DND-41 (cell line): ENCODE measurements at regions not wholly inside any gene's neighbourhood (a gene's known extent, or its start where the extent isn't known, plus 50 kb on each side); places are given as distances from the start of the nearest gene placed in this dataset.

ENCODE experiments used
- ATAC-seq: fragments of 200-7000 bp; cut with Tn5 transposase; 3 replicates; pipeline ENCODE4 v1.9.1; 2021; ENCODE audit warnings: low read depth; ENCODE audit not compliant: insufficient read depth
- DNase-seq: peaks from one replicate; pipeline ENCODE4 v3.0.0-alpha.2; 2020
- H2AFZ ChIP-seq: 2 replicates; pipeline ENCODE4 v1.6.0; 2012; ENCODE audit warnings: low read depth, low read length
- H3K27ac ChIP-seq: 2 replicates; pipeline ENCODE4 v1.5.1; 2012; ENCODE audit warnings: low read length, inconsistent platforms
- H3K27me3 ChIP-seq: fragments of 200-600 bp; sonication (generic); 2 replicates; pipeline ENCODE4 v1.6.0; 2012; ENCODE audit warnings: low read length, mild to moderate bottlenecking, inconsistent platforms; ENCODE audit not compliant: insufficient read depth, poor library complexity
- H3K36me3 ChIP-seq: 2 replicates; pipeline ENCODE4 v1.5.1; 2012; ENCODE audit warnings: low read length, inconsistent platforms; ENCODE audit not compliant: insufficient read depth
- H3K4me1 ChIP-seq: 2 replicates; pipeline ENCODE4 v1.5.1; 2012; ENCODE audit warnings: mild to moderate bottlenecking, low read length; ENCODE audit not compliant: insufficient read depth
- H3K4me2 ChIP-seq: 2 replicates; pipeline ENCODE4 v1.6.0; 2012; ENCODE audit warnings: mild to moderate bottlenecking, moderate library complexity, low read length, inconsistent platforms; ENCODE audit not compliant: insufficient read depth
- H3K4me3 ChIP-seq, 2 experiments: fragments of 200-600 bp in 1 of 2; shearing (Covaris generic) in 1 of 2; 2 replicates each; pipeline ENCODE4 v1.5.1; 2012 to 2016; ENCODE audit warnings: inconsistent platforms in 2 of 2, low read length in 2 of 2, mild to moderate bottlenecking in 2 of 2, low read depth in 1 of 2, moderate library complexity in 1 of 2
- H3K79me2 ChIP-seq: 2 replicates; pipeline ENCODE4 v1.6.0; 2012; ENCODE audit warnings: low read length, inconsistent platforms; ENCODE audit not compliant: insufficient read depth
- H3K9ac ChIP-seq: 2 replicates; pipeline ENCODE4 v1.6.0; 2012; ENCODE audit warnings: low read depth, mild to moderate bottlenecking, inconsistent platforms, low read length, moderate library complexity
- H3K9me3 ChIP-seq: 2 replicates; pipeline ENCODE4 v1.5.1; 2012; ENCODE audit warnings: low read length, moderate library complexity, mild to moderate bottlenecking, inconsistent platforms; ENCODE audit not compliant: insufficient read depth, severe bottlenecking
- H4K20me1 ChIP-seq: 2 replicates; pipeline ENCODE4 v1.6.0; 2012; ENCODE audit warnings: low read length; ENCODE audit not compliant: insufficient read depth
- EZH2 ChIP-seq: IDR thresholded peaks from 3 replicates; pipeline ENCODE4 v1.6.1; 2012; ENCODE audit warnings: borderline replicate concordance, low read depth, mild to moderate bottlenecking, moderate library complexity, low read length, inconsistent platforms; ENCODE audit not compliant: severe bottlenecking
- TF ChIP-seq, protein P1 (sequence below): IDR thresholded peaks from 2 replicates; pipeline ENCODE4 v1.5.1; 2012; ENCODE audit warnings: borderline replicate concordance, low read length, moderate library complexity, mild to moderate bottlenecking; ENCODE audit not compliant: poor library complexity, severe bottlenecking; ENCODE audit errors: extremely low read depth

DNA sequence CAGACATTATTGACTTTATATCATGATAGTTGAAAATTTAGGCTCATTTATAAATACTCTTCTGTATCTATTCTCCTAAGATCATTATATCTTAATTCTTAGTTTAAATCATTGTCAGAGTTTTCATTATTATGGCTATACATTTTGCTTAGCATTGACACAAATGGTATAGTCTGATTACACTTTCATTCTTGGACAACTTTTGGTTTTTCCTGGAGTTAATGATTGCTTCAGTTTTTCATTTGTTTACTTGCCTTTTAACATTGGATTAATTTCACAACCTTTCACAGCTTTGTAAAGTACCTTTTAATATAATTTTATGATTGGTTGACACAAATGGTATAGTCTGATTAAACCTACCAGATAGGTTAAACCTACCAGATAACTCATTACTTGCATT, 298.2 kb downstream of the DYSF start:
- Histone ChIP-seq H3K4me1 (no peaks in the 10 kb centered on the region), H3K79me2 (no peaks in the 10 kb centered on the region), H3K4me2 (no peak overlapping the region), H2AFZ (no peak overlapping the region), H3K9ac (no peak overlapping the region), H3K27ac (no peak overlapping the region), H3K36me3 (no peaks in the 10 kb centered on the region), H3K4me3 (no peak overlapping the region), H3K27me3 (peaks cover 8% of the 10 kb centered on the region), H4K20me1 (no peaks in the 10 kb centered on the region), H3K9me3 (no peaks in the 10 kb centered on the region)
- TF ChIP-seq, protein P1, sequence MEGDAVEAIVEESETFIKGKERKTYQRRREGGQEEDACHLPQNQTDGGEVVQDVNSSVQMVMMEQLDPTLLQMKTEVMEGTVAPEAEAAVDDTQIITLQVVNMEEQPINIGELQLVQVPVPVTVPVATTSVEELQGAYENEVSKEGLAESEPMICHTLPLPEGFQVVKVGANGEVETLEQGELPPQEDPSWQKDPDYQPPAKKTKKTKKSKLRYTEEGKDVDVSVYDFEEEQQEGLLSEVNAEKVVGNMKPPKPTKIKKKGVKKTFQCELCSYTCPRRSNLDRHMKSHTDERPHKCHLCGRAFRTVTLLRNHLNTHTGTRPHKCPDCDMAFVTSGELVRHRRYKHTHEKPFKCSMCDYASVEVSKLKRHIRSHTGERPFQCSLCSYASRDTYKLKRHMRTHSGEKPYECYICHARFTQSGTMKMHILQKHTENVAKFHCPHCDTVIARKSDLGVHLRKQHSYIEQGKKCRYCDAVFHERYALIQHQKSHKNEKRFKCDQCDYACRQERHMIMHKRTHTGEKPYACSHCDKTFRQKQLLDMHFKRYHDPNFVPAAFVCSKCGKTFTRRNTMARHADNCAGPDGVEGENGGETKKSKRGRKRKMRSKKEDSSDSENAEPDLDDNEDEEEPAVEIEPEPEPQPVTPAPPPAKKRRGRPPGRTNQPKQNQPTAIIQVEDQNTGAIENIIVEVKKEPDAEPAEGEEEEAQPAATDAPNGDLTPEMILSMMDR, result no peak
- no peak for TF ChIP-seq EZH2
- DNase-seq (no peak), ATAC-seq (no peak)

DNA sequence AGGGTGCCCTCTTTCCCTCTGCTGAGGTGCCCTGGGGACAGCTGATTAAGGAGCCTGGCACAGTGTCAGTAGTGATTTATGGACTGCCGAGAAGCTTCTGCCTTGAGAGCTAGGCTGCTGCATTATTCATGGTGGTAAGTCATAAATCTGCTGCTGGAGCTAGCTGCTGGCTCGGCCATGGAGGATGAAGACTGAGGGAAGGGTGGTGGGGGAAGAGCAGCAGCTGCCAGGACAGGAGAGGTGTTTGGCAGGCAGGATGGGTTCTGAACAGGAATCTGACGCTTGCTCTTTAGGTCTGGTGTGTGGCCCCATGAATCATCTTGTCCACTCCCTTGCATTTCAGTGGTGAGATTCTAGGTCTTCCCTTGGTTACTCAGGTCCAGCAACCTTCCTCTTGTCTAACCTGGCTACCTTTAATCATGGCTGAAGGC, 296.3 kb downstream of the DYSF start:
- Histone ChIP-seq H3K9ac (no peak overlapping the region), H3K4me2 (no peak overlapping the region), H3K27me3 (peaks cover 10% of the 10 kb centered on the region), H3K9me3 (no peaks in the 10 kb centered on the region), H3K79me2 (no peaks in the 10 kb centered on the region), H2AFZ (no peak overlapping the region), H3K4me1 (no peaks in the 10 kb centered on the region), H3K4me3 (no peak overlapping the region), H3K36me3 (no peaks in the 10 kb centered on the region), H4K20me1 (no peaks in the 10 kb centered on the region), H3K27ac (no peak overlapping the region)
- ATAC-seq (no peak), DNase-seq (no peak)
- no peak for TF ChIP-seq EZH2
- TF ChIP-seq, protein P1, result no peak

DNA sequence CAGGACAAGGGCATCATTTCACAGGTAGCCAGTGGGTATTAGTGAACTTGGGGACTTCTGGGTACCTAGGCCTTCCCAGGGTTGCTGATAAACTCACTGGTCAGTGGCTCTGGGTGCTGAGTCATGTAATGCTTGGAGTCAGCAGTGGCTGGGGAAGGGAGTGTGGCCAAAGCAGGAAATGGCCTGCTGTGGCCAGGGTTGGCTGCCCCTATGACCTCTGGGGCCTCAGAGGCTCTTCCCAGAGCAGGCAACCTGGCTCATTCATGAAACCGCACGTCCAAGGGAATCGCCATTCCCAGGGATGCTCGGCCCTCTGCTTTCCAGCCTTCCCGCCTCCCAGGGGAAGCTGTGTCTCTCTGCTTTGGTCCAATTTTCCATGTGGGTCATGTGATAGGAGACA, 294.9 kb downstream of the DYSF start:
- DNase-seq (no peak), ATAC-seq (no peak)
- Histone ChIP-seq H3K4me3 (no peak overlapping the region), H2AFZ (no peak overlapping the region), H3K27ac (no peak overlapping the region), H3K9ac (no peak overlapping the region), H3K27me3 (peaks cover 4% of the 10 kb centered on the region), H3K4me1 (no peaks in the 10 kb centered on the region), H3K4me2 (no peak overlapping the region), H3K36me3 (no peaks in the 10 kb centered on the region), H3K79me2 (no peaks in the 10 kb centered on the region), H4K20me1 (no peaks in the 10 kb centered on the region), H3K9me3 (no peaks in the 10 kb centered on the region)
- TF ChIP-seq, protein P1, result no peak
- TF ChIP-seq EZH2, result no peak

DNA sequence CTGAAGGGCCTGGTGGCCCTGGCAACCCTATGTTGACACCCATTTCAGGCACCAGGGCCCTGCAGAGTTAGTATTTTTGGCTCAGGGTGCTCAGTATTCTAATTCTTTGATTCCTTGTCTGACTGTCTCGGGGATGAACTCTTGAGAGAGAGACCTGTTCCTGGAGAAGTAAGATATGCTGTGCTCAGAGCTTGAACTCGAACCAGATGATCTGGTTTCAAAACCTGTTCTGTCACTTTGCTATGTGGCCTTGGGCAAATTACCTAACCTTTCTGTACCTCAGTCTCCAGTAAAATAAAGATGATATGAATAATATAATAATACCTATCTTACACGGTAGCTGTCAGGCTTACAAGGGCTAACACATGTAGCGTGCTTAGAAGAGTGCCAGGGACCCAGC, 294.2 kb downstream of the DYSF start:
- Histone ChIP-seq H4K20me1 (no peaks in the 10 kb centered on the region), H3K27me3 (peaks cover 4% of the 10 kb centered on the region), H3K4me2 (no peak overlapping the region), H3K9ac (no peak overlapping the region), H3K27ac (no peak overlapping the region), H3K4me3 (no peak overlapping the region), H3K4me1 (no peaks in the 10 kb centered on the region), H3K79me2 (no peaks in the 10 kb centered on the region), H3K36me3 (no peaks in the 10 kb centered on the region), H3K9me3 (no peaks in the 10 kb centered on the region), H2AFZ (no peak overlapping the region)
- no peak for ATAC-seq
- DNase-seq, result no peak
- TF ChIP-seq EZH2, result no peak
